ENCODE measurements at regions not wholly inside any gene's neighbourhood (a gene's known extent, or its start where the extent isn't known, plus 50 kb on each side); places are given as distances from the start of the nearest gene placed in this dataset.

- no peak for TF ChIP-seq CTCF (IDR thresholded peaks at IDR 0.05)
- TF ChIP-seq POLR2A (IDR thresholded peaks at IDR 0.05): no peak
- TF ChIP-seq POLR2AphosphoS5 (IDR thresholded peaks at IDR 0.05): no peak
- TF ChIP-seq EP300 (IDR thresholded peaks at IDR 0.05): no peak
Observed at GRCh38 chr9:22285066-22285465, 161.6 kb upstream of the DMRTA1 start.

Data from upper lobe of left lung (tissue), 4 donors.